DND-41 (cell line): ENCODE measurements at regions not wholly inside any gene's neighbourhood (a gene's known extent, or its start where the extent isn't known, plus 50 kb on each side); places are given as distances from the start of the nearest gene placed in this dataset.

Experiments used
- ATAC-seq: fragments of 200-7000 bp; cut with Tn5 transposase; 3 replicates; pipeline ENCODE4 v1.9.1; 2021; ENCODE audit warnings: low read depth; ENCODE audit not compliant: insufficient read depth
- DNase-seq: peaks from one replicate; pipeline ENCODE4 v3.0.0-alpha.2; 2020
- H2AFZ ChIP-seq: 2 replicates; pipeline ENCODE4 v1.6.0; 2012; ENCODE audit warnings: low read depth, low read length
- H3K27ac ChIP-seq: 2 replicates; pipeline ENCODE4 v1.5.1; 2012; ENCODE audit warnings: low read length, inconsistent platforms
- H3K27me3 ChIP-seq: fragments of 200-600 bp; sonication (generic); 2 replicates; pipeline ENCODE4 v1.6.0; 2012; ENCODE audit warnings: low read length, mild to moderate bottlenecking, inconsistent platforms; ENCODE audit not compliant: insufficient read depth, poor library complexity
- H3K36me3 ChIP-seq: 2 replicates; pipeline ENCODE4 v1.5.1; 2012; ENCODE audit warnings: low read length, inconsistent platforms; ENCODE audit not compliant: insufficient read depth
- H3K4me1 ChIP-seq: 2 replicates; pipeline ENCODE4 v1.5.1; 2012; ENCODE audit warnings: mild to moderate bottlenecking, low read length; ENCODE audit not compliant: insufficient read depth
- H3K4me2 ChIP-seq: 2 replicates; pipeline ENCODE4 v1.6.0; 2012; ENCODE audit warnings: mild to moderate bottlenecking, moderate library complexity, low read length, inconsistent platforms; ENCODE audit not compliant: insufficient read depth
- H3K4me3 ChIP-seq, 2 experiments: fragments of 200-600 bp in 1 of 2; shearing (Covaris generic) in 1 of 2; 2 replicates each; pipeline ENCODE4 v1.5.1; 2012 to 2016; ENCODE audit warnings: inconsistent platforms in 2 of 2, low read length in 2 of 2, mild to moderate bottlenecking in 2 of 2, low read depth in 1 of 2, moderate library complexity in 1 of 2
- H3K79me2 ChIP-seq: 2 replicates; pipeline ENCODE4 v1.6.0; 2012; ENCODE audit warnings: low read length, inconsistent platforms; ENCODE audit not compliant: insufficient read depth
- H3K9ac ChIP-seq: 2 replicates; pipeline ENCODE4 v1.6.0; 2012; ENCODE audit warnings: low read depth, mild to moderate bottlenecking, inconsistent platforms, low read length, moderate library complexity
- H3K9me3 ChIP-seq: 2 replicates; pipeline ENCODE4 v1.5.1; 2012; ENCODE audit warnings: low read length, moderate library complexity, mild to moderate bottlenecking, inconsistent platforms; ENCODE audit not compliant: insufficient read depth, severe bottlenecking
- H4K20me1 ChIP-seq: 2 replicates; pipeline ENCODE4 v1.6.0; 2012; ENCODE audit warnings: low read length; ENCODE audit not compliant: insufficient read depth
- CTCF ChIP-seq: IDR thresholded peaks from 2 replicates; pipeline ENCODE4 v1.5.1; 2012; ENCODE audit warnings: borderline replicate concordance, low read length, moderate library complexity, mild to moderate bottlenecking; ENCODE audit not compliant: poor library complexity, severe bottlenecking; ENCODE audit errors: extremely low read depth
- EZH2 ChIP-seq: IDR thresholded peaks from 3 replicates; pipeline ENCODE4 v1.6.1; 2012; ENCODE audit warnings: borderline replicate concordance, low read depth, mild to moderate bottlenecking, moderate library complexity, low read length, inconsistent platforms; ENCODE audit not compliant: severe bottlenecking

- H3K9ac ChIP-seq = no peak overlapping the region
- no peak overlapping the region for H3K4me3 ChIP-seq
These were observed 1579.2 kb downstream of the AACS start for GRCh38 chr12:126644236-126645020.

GRCh38 chr12:126648074-126648473 is 1582.8 kb downstream of the AACS start:
- Histone ChIP-seq H3K27me3 (no peaks in the 10 kb centered on the region), H3K4me1 (no peaks in the 10 kb centered on the region), H2AFZ (no peak overlapping the region), H3K9me3 (no peaks in the 10 kb centered on the region), H3K4me3 (no peak overlapping the region), H3K79me2 (no peaks in the 10 kb centered on the region), H4K20me1 (no peaks in the 10 kb centered on the region), H3K27ac (no peak overlapping the region), H3K9ac (no peak overlapping the region), H3K4me2 (no peak overlapping the region), H3K36me3 (no peaks in the 10 kb centered on the region)
- DNase-seq (no peak), ATAC-seq (no peak)
- TF ChIP-seq CTCF (no peak), EZH2 (no peak)

More at GRCh38 chr12:126644236-126645020, 1579.2 kb downstream of the AACS start:
- no peaks in the 10 kb centered on the region for H3K36me3 ChIP-seq
- H3K27me3 ChIP-seq = no peaks in the 10 kb centered on the region
- H2AFZ ChIP-seq = no peak overlapping the region
- H3K79me2 ChIP-seq = no peaks in the 10 kb centered on the region
- H3K9me3 ChIP-seq = peaks cover 4% of the 10 kb centered on the region
- TF ChIP-seq EZH2 (no peak), CTCF (no peak)
- H3K4me2 ChIP-seq = no peak overlapping the region
- ATAC-seq = no peak
- no peak overlapping the region for H3K27ac ChIP-seq
- no peaks in the 10 kb centered on the region for H4K20me1 ChIP-seq
- no peak for DNase-seq
- no peaks in the 10 kb centered on the region for H3K4me1 ChIP-seq

- Histone ChIP-seq H3K9ac (no peak overlapping the region), H3K9me3 (no peaks in the 10 kb centered on the region), H4K20me1 (no peaks in the 10 kb centered on the region), H3K4me2 (no peak overlapping the region), H3K4me3 (no peak overlapping the region), H3K4me1 (no peaks in the 10 kb centered on the region), H3K27ac (no peak overlapping the region), H3K36me3 (no peaks in the 10 kb centered on the region), H2AFZ (no peak overlapping the region), H3K27me3 (no peaks in the 10 kb centered on the region), H3K79me2 (no peaks in the 10 kb centered on the region)
- no peak for TF ChIP-seq EZH2
- no peak for TF ChIP-seq CTCF
- ATAC-seq = no peak
- no peak for DNase-seq
These were observed 1585.9 kb downstream of the AACS start for GRCh38 chr12:126651133-126651532.
